Peyer's patch (tissue), 4 donors: ENCODE measurements at regions not wholly inside any gene's neighbourhood (a gene's known extent, or its start where the extent isn't known, plus 50 kb on each side); places are given as distances from the start of the nearest gene placed in this dataset.

Experiments used
- DNase-seq, 3 donors: peaks; one replicate each; pipeline ENCODE4 v3.0.0-alpha.2; 2017 to 2019
- H3K27ac ChIP-seq, 4 donors: fragments of 200-600 bp; sonication (generic); one replicate each; pipeline ENCODE4 v1.5.1; 2016 to 2019
- H3K27me3 ChIP-seq, 2 donors: fragments of 200-600 bp; sonication (generic); one replicate each; pipeline ENCODE4 v1.5.1; 2019
- H3K36me3 ChIP-seq, 3 donors: fragments of 200-600 bp; sonication (generic); one replicate each; pipeline ENCODE4 v1.5.1; 2016 to 2019
- H3K4me1 ChIP-seq, 4 donors: fragments of 200-600 bp; sonication (generic); one replicate each; pipeline ENCODE4 v1.5.1; 2016 to 2019
- H3K4me3 ChIP-seq, 4 donors: fragments of 200-600 bp; sonication (generic); 1 replicate in 3 of 4; 2 replicates in 1 of 4; pipeline ENCODE4 v1.5.1; 2016 to 2019; ENCODE audit warnings: mild to moderate bottlenecking in 1 of 4
- H3K9me3 ChIP-seq, 4 donors: fragments of 200-600 bp; sonication (generic); one replicate each; pipeline ENCODE4 v1.5.1; 2016 to 2019; ENCODE audit warnings: mild to moderate bottlenecking in 1 of 4
- CTCF ChIP-seq, 6 experiments: fragments of 450-650 bp in 4 of 6; fragments of 200-600 bp in 2 of 6; sonication (generic) in 1 of 6; IDR thresholded peaks; one replicate each; pipeline ENCODE4 v1.5.1; 2017 to 2019; ENCODE audit warnings: antibody characterized with exemption in 6 of 6, mild to moderate bottlenecking in 3 of 6, moderate library complexity in 1 of 6
- POLR2A ChIP-seq, 2 donors: fragments of 450-650 bp; IDR thresholded peaks; one replicate each; pipeline ENCODE4 v1.5.1; 2017; ENCODE audit warnings: antibody characterized with exemption in 2 of 2, mild to moderate bottlenecking in 2 of 2, moderate library complexity in 2 of 2

DNA sequence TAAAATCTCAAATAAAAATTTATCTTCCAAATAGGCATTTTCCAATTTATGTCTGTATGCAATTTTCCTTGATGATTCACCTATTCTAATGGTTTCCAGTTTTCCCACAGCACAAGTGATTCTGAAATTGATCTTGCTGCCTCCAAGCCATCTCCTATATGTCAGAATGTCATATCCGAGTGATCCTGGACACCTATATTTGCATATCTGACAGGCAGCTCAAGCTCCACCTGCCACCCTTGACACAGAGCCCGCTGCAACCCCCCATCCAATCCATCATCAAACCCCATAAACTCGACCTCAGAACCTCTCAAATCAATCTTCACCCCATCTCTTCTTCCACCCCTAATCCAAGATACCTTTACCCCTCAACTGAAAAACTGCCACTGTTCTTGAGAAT lies 579.5 kb downstream of the EPHB1 start:
- no peaks in the 10 kb centered on the region for H3K27me3 ChIP-seq
- H3K4me1 ChIP-seq: no peaks in the 10 kb centered on the region
- no peaks in the 10 kb centered on the region for H3K9me3 ChIP-seq
- no peak for DNase-seq
- TF ChIP-seq CTCF (IDR thresholded peaks at IDR 0.05): no peak
- no peak for TF ChIP-seq POLR2A (IDR thresholded peaks at IDR 0.05)
- no peak overlapping the region for H3K4me3 ChIP-seq
- H3K36me3 ChIP-seq: no peaks in the 10 kb centered on the region
- no peak overlapping the region for H3K27ac ChIP-seq

DNA sequence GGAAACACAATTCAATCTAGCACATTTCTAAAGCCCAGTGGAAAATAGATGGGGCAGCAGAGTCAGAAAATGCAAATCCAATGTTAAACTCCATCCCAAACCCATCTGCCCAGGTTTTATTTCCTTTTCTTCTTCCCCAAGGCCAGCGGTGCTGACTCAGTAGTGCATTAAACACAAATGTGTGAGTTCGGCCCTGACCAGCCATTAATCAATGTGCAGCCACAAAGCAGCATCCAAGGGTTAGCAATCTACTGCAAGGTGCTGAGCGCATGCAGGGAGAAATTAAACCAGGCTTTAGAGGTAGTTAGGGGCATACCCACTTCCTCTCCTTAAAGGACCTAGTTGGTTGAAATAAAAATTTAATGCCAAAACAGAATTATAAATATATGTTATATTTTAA lies 583.3 kb upstream of the PPP2R3A start:
- Histone ChIP-seq H3K9me3 (no peaks in the 10 kb centered on the region), H3K27me3 (no peaks in the 10 kb centered on the region), H3K36me3 (no peaks in the 10 kb centered on the region), H3K4me3 (no peak overlapping the region), H3K4me1 (no peaks in the 10 kb centered on the region), H3K27ac (no peak overlapping the region)
- DNase-seq: no peak
- TF ChIP-seq CTCF (IDR thresholded peaks at IDR 0.05): no peak
- TF ChIP-seq POLR2A (IDR thresholded peaks at IDR 0.05): no peak

DNA sequence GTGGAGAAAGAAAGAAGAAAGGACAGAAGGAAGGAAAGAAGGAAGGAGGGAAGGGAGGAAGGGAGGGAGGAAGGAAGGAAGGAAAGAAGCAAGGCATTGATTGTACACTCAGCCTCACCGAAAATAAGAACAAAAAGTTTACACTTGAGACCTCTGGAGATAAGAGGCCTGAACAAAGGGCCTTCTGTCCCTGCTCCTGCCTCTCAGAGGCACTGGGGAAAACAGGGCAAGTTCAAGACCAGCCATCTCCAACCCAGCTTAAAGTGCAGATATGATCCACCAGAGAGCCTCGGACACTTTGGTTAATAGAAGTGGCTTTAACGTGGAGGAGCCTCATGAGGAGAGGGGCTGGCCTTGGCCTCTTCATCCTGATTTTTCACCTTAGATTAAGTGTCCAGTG lies 582.9 kb upstream of the PPP2R3A start:
- Histone ChIP-seq H3K9me3 (no peaks in the 10 kb centered on the region), H3K36me3 (no peaks in the 10 kb centered on the region), H3K4me1 (no peaks in the 10 kb centered on the region), H3K27ac (no peak overlapping the region), H3K27me3 (no peaks in the 10 kb centered on the region), H3K4me3 (no peak overlapping the region)
- TF ChIP-seq POLR2A (IDR thresholded peaks at IDR 0.05): no peak
- TF ChIP-seq CTCF (IDR thresholded peaks at IDR 0.05): no peak
- DNase-seq: no peak

DNA sequence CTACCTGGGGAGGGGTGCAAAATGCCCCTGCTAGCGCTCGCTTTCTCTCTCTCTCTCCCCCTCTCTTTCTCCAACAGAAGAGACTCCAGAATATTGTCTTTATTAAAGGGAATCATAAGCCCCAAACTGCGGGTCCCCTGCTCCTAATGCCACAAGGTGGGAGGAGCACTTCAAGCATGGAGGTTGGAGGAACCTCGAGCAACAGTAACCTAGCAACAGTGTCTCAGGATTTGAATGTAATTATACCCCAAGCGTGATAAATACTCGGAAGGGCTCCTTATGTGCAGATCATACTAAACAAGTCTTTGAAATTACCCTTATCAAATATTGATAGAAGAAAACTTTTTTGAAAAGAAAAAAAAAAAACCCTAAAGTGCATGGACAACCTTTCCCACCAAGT lies 582.2 kb upstream of the PPP2R3A start:
- Histone ChIP-seq H3K9me3 (no peaks in the 10 kb centered on the region), H3K27ac (no peak overlapping the region), H3K36me3 (no peaks in the 10 kb centered on the region), H3K27me3 (no peaks in the 10 kb centered on the region), H3K4me1 (no peaks in the 10 kb centered on the region), H3K4me3 (no peak overlapping the region)
- TF ChIP-seq CTCF (IDR thresholded peaks at IDR 0.05): no peak
- no peak for TF ChIP-seq POLR2A (IDR thresholded peaks at IDR 0.05)
- no peak for DNase-seq

- Histone ChIP-seq H3K9me3 (peaks cover 0 to 4% (median 1%) of the 10 kb centered on the region in 4 donors), H3K4me1 (no peaks in the 10 kb centered on the region), H3K36me3 (no peaks in the 10 kb centered on the region), H3K27me3 (no peaks in the 10 kb centered on the region), H3K4me3 (no peak overlapping the region), H3K27ac (no peak overlapping the region)
- TF ChIP-seq CTCF (IDR thresholded peaks at IDR 0.05): no peak
- no peak for TF ChIP-seq POLR2A (IDR thresholded peaks at IDR 0.05)
- DNase-seq: no peak
These were observed 573.4 kb upstream of the PPP2R3A start for GRCh38 chr3:135392151-135392550.

GRCh38 chr3:135393159-135393558 lies 572.4 kb upstream of the PPP2R3A start:
- TF ChIP-seq POLR2A (IDR thresholded peaks at IDR 0.05): no peak
- no peak for TF ChIP-seq CTCF (IDR thresholded peaks at IDR 0.05)
- no peaks in the 10 kb centered on the region for H3K4me1 ChIP-seq
- no peaks in the 10 kb centered on the region for H3K27me3 ChIP-seq
- H3K4me3 ChIP-seq: no peak overlapping the region
- H3K36me3 ChIP-seq: no peaks in the 10 kb centered on the region
- H3K27ac ChIP-seq: no peak overlapping the region
- H3K9me3 ChIP-seq: peaks cover 0 to 4% (median 1%) of the 10 kb centered on the region in 4 donors
- DNase-seq: no peak
